Neural crest cell (in vitro differentiated cells): ENCODE measurements at regions not wholly inside any gene's neighbourhood (a gene's known extent, or its start where the extent isn't known, plus 50 kb on each side); places are given as distances from the start of the nearest gene placed in this dataset.

Experiments used
- DNase-seq: peaks from one replicate; pipeline ENCODE4 v3.0.0; 2021; ENCODE audit warnings: low read depth, mixed read lengths, low spot score
- H3K27ac Mint-ChIP-seq: one replicate; pipeline ENCODE4 v1.8.0; 2021; ENCODE audit warnings: mild to moderate bottlenecking, mixed read lengths; ENCODE audit not compliant: unreplicated experiment
- H3K27me3 Mint-ChIP-seq: 2 replicates; pipeline ENCODE4 v1.8.0; 2021; ENCODE audit warnings: low read depth, mild to moderate bottlenecking, mixed read lengths
- H3K36me3 Mint-ChIP-seq: 2 replicates; pipeline ENCODE4 v1.8.0; 2021; ENCODE audit warnings: low read depth, mild to moderate bottlenecking, mixed read lengths
- H3K4me1 Mint-ChIP-seq: 2 replicates; pipeline ENCODE4 v1.8.0; 2021; ENCODE audit warnings: mixed read lengths
- H3K4me3 Mint-ChIP-seq: one replicate; pipeline ENCODE4 v1.8.0; 2021; ENCODE audit warnings: mild to moderate bottlenecking, mixed read lengths
- H3K9me3 Mint-ChIP-seq: 2 replicates; pipeline ENCODE4 v1.8.0; 2021; ENCODE audit warnings: mixed read lengths
- TF ChIP-seq, protein P1 (sequence below): fragments of 200-600 bp; sonication (generic); conservative IDR thresholded peaks from 2 replicates; pipeline ENCODE4 v1.5.0; 2021; ENCODE audit warnings: antibody characterized with exemption, mild to moderate bottlenecking

- H3K27ac Mint-ChIP-seq: no peak overlapping the region
- TF ChIP-seq, protein P1, sequence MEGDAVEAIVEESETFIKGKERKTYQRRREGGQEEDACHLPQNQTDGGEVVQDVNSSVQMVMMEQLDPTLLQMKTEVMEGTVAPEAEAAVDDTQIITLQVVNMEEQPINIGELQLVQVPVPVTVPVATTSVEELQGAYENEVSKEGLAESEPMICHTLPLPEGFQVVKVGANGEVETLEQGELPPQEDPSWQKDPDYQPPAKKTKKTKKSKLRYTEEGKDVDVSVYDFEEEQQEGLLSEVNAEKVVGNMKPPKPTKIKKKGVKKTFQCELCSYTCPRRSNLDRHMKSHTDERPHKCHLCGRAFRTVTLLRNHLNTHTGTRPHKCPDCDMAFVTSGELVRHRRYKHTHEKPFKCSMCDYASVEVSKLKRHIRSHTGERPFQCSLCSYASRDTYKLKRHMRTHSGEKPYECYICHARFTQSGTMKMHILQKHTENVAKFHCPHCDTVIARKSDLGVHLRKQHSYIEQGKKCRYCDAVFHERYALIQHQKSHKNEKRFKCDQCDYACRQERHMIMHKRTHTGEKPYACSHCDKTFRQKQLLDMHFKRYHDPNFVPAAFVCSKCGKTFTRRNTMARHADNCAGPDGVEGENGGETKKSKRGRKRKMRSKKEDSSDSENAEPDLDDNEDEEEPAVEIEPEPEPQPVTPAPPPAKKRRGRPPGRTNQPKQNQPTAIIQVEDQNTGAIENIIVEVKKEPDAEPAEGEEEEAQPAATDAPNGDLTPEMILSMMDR: no peak
- DNase-seq: no peak
- no peak overlapping the region for H3K4me3 Mint-ChIP-seq
- no peaks in the 10 kb centered on the region for H3K9me3 Mint-ChIP-seq
- peaks cover 23% of the 10 kb centered on the region for H3K4me1 Mint-ChIP-seq
- H3K27me3 Mint-ChIP-seq: no peaks in the 10 kb centered on the region
- no peaks in the 10 kb centered on the region for H3K36me3 Mint-ChIP-seq
These were observed 164.6 kb upstream of the ZMIZ1 start for GRCh38 chr10:78904196-78904595.

GRCh38 chr10:78905015-78905956, 163.5 kb upstream of the ZMIZ1 start:
- no peaks in the 10 kb centered on the region for H3K36me3 Mint-ChIP-seq
- H3K4me1 Mint-ChIP-seq: peaks cover 28% of the 10 kb centered on the region
- DNase-seq: no peak

DNA sequence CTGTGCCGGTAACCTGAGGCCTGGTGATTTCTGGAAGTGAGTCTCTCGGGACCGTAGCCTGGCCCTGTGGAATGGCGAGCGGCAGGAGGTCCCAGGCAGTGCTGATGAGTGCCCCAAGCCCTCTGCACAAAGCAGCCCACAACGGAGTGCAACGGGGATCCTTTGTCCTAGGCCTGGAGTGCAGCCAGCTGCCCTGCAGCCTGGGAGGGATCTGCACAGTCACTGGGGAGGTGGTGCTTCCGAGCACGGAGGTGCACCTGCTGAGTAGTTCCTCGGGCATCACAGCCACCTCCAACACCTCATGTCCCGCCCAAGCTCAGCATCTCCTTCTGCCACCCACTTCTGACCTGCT, 162.8 kb upstream of the ZMIZ1 start:
- H3K27me3 Mint-ChIP-seq: no peaks in the 10 kb centered on the region
- TF ChIP-seq, protein P1: no peak
- H3K9me3 Mint-ChIP-seq: no peaks in the 10 kb centered on the region
- H3K36me3 Mint-ChIP-seq: no peaks in the 10 kb centered on the region
- H3K4me1 Mint-ChIP-seq: peaks cover 28% of the 10 kb centered on the region
- no peak overlapping the region for H3K27ac Mint-ChIP-seq
- no peak overlapping the region for H3K4me3 Mint-ChIP-seq
- DNase-seq: no peak

More at GRCh38 chr10:78905015-78905956, 163.5 kb upstream of the ZMIZ1 start:
- H3K4me3 Mint-ChIP-seq: no peak overlapping the region
- H3K9me3 Mint-ChIP-seq: no peaks in the 10 kb centered on the region
- no peak overlapping the region for H3K27ac Mint-ChIP-seq
- TF ChIP-seq, protein P1: no peak
- no peaks in the 10 kb centered on the region for H3K27me3 Mint-ChIP-seq

GRCh38 chr10:78906734-78907390, 161.9 kb upstream of the ZMIZ1 start:
- TF ChIP-seq, protein P1: no peak
- no peaks in the 10 kb centered on the region for H3K36me3 Mint-ChIP-seq
- no peak overlapping the region for H3K4me3 Mint-ChIP-seq
- no peak for DNase-seq
- no peak overlapping the region for H3K27ac Mint-ChIP-seq
- peaks cover 28% of the 10 kb centered on the region for H3K4me1 Mint-ChIP-seq
- H3K27me3 Mint-ChIP-seq: no peaks in the 10 kb centered on the region
- H3K9me3 Mint-ChIP-seq: no peaks in the 10 kb centered on the region

DNA sequence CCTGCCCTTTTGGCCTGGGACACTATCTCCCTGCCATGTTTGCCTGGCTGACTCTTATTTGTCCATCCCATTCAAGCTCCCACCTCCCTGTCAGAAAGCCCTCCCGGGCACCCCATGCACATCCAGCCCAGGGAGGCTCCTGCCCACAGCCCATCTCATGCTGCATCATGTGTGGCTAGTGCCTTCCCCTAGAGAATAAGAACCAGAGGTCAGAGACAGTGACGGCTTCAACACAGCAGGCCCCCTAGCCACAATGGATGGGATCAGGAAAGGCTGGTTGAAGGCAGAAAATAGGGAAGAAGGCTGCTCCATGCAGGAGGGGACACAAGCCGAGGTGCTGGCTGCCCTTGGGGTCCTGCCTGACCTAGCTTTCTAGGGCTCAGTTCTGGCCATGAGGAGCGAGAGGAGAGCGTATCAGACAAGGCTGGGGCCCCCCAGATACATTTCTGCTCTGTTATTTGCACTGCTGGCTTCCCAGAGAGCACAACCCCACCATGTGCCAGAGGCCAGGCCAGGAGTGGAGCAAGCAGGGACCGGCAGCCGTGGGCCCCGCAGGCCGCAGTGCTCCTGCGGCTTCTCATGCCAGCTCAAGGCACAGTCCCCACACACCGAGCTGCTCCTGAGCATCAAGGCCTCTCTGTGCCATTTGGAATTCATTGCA, 161.1 kb upstream of the ZMIZ1 start:
- Mint-ChIP-seq H3K4me3 (no peak overlapping the region), H3K27me3 (no peaks in the 10 kb centered on the region), H3K36me3 (no peaks in the 10 kb centered on the region), H3K27ac (no peak overlapping the region), H3K9me3 (no peaks in the 10 kb centered on the region), H3K4me1 (peaks cover 30% of the 10 kb centered on the region)
- no peak for DNase-seq
- TF ChIP-seq, protein P1: no peak
